ENCODE measurements at regions not wholly inside any gene's neighbourhood (a gene's known extent, or its start where the extent isn't known, plus 50 kb on each side); places are given as distances from the start of the nearest gene placed in this dataset.

- TF ChIP-seq REST (IDR thresholded peaks at IDR 0.05; ENCODE audit: insufficient read depth in 1 of 2, low read depth in 2 of 2, low read length in 2 of 2) (no peak), TAF1 (IDR thresholded peaks at IDR 0.05; ENCODE audit: borderline replicate concordance, insufficient read depth, low read length) (no peak), POLR2AphosphoS5 (IDR thresholded peaks at IDR 0.05; ENCODE audit: low read depth, low read length) (no peak), SIN3A (IDR thresholded peaks at IDR 0.05; ENCODE audit: borderline replicate concordance, insufficient read depth, low read length) (no peak), FOXP2 (optimal IDR thresholded peaks at IDR 0.05; ENCODE audit: borderline replicate concordance, extremely low read depth, extremely low read length, insufficient read depth) (no peak)
Observed at GRCh38 chr10:31630861-31631567, 297.6 kb downstream of the ARHGAP12 start.

Data from PFSK-1 (cell line).